Colonic mucosa (tissue), 4 donors: ENCODE measurements at regions not wholly inside any gene's neighbourhood (a gene's known extent, or its start where the extent isn't known, plus 50 kb on each side); places are given as distances from the start of the nearest gene placed in this dataset.

Source experiments
- DNase-seq: peaks from one replicate; pipeline ENCODE4 v3.0.0-alpha.2; 2020
- H3K27ac ChIP-seq: fragments of 200-600 bp; one replicate; pipeline ENCODE4 v1.8.0; 2021
- H3K27me3 ChIP-seq: fragments of 200-600 bp; one replicate; pipeline ENCODE4 v1.8.0; 2021
- H3K36me3 ChIP-seq: fragments of 200-600 bp; one replicate; pipeline ENCODE4 v1.8.0; 2021
- H3K4me1 ChIP-seq: fragments of 200-600 bp; one replicate; pipeline ENCODE4 v1.8.0; 2021; ENCODE audit warnings: mild to moderate bottlenecking
- H3K4me3 ChIP-seq: fragments of 200-600 bp; one replicate; pipeline ENCODE4 v1.8.0; 2021
- H3K9ac ChIP-seq, 2 donors: one replicate each; pipeline ENCODE4 v1.7.0; 2013; ENCODE audit warnings: control low read depth in 2 of 2, low read depth in 2 of 2, low read length in 2 of 2
- H3K9me3 ChIP-seq: fragments of 200-600 bp; one replicate; pipeline ENCODE4 v1.8.0; 2021
- CTCF ChIP-seq: fragments of 200-600 bp; IDR thresholded peaks from one replicate; pipeline ENCODE4 v1.8.0; 2022; ENCODE audit warnings: antibody characterized with exemption, mild to moderate bottlenecking
- intact Hi-C: fragments of 100-400 bp; cut with DNase I; formaldehyde crosslinking; loops from one replicate; pipeline ENCODE4 v1.14.1; 2022
- donor health status: healthy.
- donor health status: DM: no; HTN: no; CAD: no.
- donor health status: DM: no; HTN: no; CAD: no.

GRCh38 chr20:51867251-51867650 is 64.9 kb upstream of the SALL4 start:
- Histone ChIP-seq H3K9me3 (no peaks in the 10 kb centered on the region), H3K4me3 (no peak overlapping the region), H3K36me3 (no peaks in the 10 kb centered on the region), H3K4me1 (no peaks in the 10 kb centered on the region), H3K27me3 (peaks cover 6% of the 10 kb centered on the region), H3K9ac (no peak overlapping the region), H3K27ac (no peak overlapping the region)
- no peak for DNase-seq
- TF ChIP-seq CTCF: no peak
- intact Hi-C loops: no loop called here

- Histone ChIP-seq H3K4me1 (no peaks in the 10 kb centered on the region), H3K27ac (no peak overlapping the region), H3K27me3 (peaks cover 8% of the 10 kb centered on the region), H3K4me3 (no peak overlapping the region), H3K9me3 (no peaks in the 10 kb centered on the region), H3K36me3 (no peaks in the 10 kb centered on the region), H3K9ac (no peak overlapping the region)
- intact Hi-C loops: no loop called here
- no peak for DNase-seq
- no peak for TF ChIP-seq CTCF
Observed at GRCh38 chr20:51864967-51865366, 62.6 kb upstream of the SALL4 start.

GRCh38 chr20:51862796-51863195 is 60.5 kb upstream of the SALL4 start:
- intact Hi-C loops: no loop called here
- Histone ChIP-seq H3K27me3 (peaks cover 9% of the 10 kb centered on the region), H3K36me3 (no peaks in the 10 kb centered on the region), H3K27ac (no peak overlapping the region), H3K9ac (no peak overlapping the region), H3K4me1 (no peaks in the 10 kb centered on the region), H3K4me3 (no peak overlapping the region), H3K9me3 (no peaks in the 10 kb centered on the region)
- TF ChIP-seq CTCF: no peak
- DNase-seq: no peak

DNA sequence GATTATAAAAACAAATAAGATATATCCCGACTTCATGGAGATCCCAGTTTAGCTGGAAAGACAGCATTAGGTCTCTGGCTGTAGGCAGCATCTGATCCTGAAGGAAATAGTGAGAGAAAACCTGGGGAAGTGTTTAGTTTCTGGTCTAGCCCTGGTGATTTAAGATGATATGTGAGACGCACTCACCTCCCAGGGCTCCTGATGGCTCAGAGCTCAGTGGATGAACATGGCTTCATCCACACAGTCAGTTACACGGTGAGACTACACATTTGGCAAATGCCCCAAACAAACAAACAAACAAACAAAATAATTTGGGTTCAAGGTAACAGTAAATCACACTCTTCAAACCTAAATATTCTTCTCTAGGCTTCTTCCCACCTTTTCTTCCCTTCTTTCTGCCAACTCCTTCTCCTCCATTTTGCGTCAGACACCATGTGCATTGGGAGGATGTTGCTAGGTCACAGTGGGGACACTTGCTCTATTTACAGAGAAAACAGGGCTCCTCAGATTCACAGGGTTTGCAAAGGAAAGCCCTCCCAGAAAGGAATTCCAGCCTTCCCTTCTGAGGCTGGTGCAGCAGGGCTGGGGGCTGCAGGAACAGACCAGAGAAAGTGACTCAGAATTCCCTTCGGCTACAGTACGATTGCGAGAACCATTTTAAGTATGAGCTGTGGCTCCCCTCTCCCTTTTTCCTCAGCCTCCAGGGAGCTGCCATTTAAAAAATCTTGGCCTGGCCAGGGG is 59.6 kb upstream of the SALL4 start:
- H3K9me3 ChIP-seq: no peaks in the 10 kb centered on the region
- no peak overlapping the region for H3K4me3 ChIP-seq
- intact Hi-C loops: no loop called here
- H3K27ac ChIP-seq: no peak overlapping the region
- DNase-seq: no peak
- no peak for TF ChIP-seq CTCF
- H3K36me3 ChIP-seq: no peaks in the 10 kb centered on the region
- H3K9ac ChIP-seq: no peak overlapping the region
- H3K4me1 ChIP-seq: no peaks in the 10 kb centered on the region
- peaks cover 17% of the 10 kb centered on the region for H3K27me3 ChIP-seq

DNA sequence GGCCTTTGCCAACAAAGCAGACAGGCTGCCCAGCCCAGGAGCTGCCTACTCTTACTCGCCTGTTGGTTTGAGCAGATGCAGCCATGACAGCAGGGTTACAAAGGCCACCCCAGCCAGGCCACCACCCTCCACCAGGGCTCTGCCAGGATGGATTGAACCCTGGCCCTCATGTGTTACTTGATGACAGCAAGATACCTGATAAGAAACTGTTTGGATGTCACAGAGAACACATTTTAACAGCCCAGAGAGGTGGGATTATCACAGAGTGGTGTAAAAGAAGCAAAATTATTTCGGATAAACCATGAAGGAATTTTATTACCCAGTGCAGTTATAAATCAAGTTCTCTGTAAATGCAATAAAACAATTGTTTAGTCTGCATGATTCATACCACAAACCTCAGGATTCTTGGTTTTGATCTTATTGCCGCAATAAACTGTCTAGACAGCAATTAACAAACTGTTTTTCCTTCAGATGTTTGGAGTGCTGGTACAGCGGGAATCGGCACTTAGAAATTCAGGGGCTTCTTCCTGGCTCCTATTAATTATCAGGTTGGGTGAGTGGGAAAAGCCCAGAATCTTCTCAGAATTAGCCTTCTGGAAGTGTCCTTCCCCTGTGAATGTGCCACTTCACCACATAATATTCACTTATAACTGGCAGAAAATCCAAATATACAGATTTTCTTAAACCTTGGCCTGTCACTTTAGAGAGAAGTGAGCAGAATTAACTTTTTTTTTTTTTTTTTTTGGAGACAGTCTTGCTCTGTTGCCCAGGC is 58.0 kb upstream of the SALL4 start:
- H3K36me3 ChIP-seq: no peaks in the 10 kb centered on the region
- intact Hi-C loops: no loop called here
- no peaks in the 10 kb centered on the region for H3K9me3 ChIP-seq
- H3K4me3 ChIP-seq: no peak overlapping the region
- no peaks in the 10 kb centered on the region for H3K4me1 ChIP-seq
- H3K27ac ChIP-seq: no peak overlapping the region
- no peak overlapping the region for H3K9ac ChIP-seq
- DNase-seq: peak; percentile 56
- TF ChIP-seq CTCF: no peak
- peaks cover 17% of the 10 kb centered on the region for H3K27me3 ChIP-seq
